Omental fat pad (tissue), 3 donors: ENCODE measurements at regions not wholly inside any gene's neighbourhood (a gene's known extent, or its start where the extent isn't known, plus 50 kb on each side); places are given as distances from the start of the nearest gene placed in this dataset.

Source experiments
- ATAC-seq: fragments of 150-250 bp; one replicate; pipeline ENCODE4 v1.9.1; 2016; ENCODE audit warnings: mild to moderate bottlenecking, moderate library complexity; ENCODE audit not compliant: low FRiP score
- DNase-seq: peaks from one replicate; pipeline ENCODE4 v3.0.0-alpha.2; 2019; ENCODE audit warnings: low spot score
- CTCF ChIP-seq, 3 donors: fragments of 450-650 bp; IDR thresholded peaks; one replicate each; pipeline ENCODE4 v1.5.1; 2016 to 2017; ENCODE audit warnings: antibody characterized with exemption in 3 of 3, mild to moderate bottlenecking in 3 of 3, moderate library complexity in 2 of 3

GRCh38 chr2:28694364-28694763, 57.3 kb upstream of the PPP1CB start:
- TF ChIP-seq CTCF (IDR thresholded peaks at IDR 0.05) = no peak
- no peak for DNase-seq
- ATAC-seq = no peak

- no peak for TF ChIP-seq CTCF (IDR thresholded peaks at IDR 0.05)
- ATAC-seq = peak; percentile 60
Observed at GRCh38 chr2:28695245-28695647, 56.4 kb upstream of the PPP1CB start.

GRCh38 chr2:28696261-28696660, 55.4 kb upstream of the PPP1CB start:
- no peak for TF ChIP-seq CTCF (IDR thresholded peaks at IDR 0.05)
- ATAC-seq = no peak

More at GRCh38 chr2:28695245-28695647, 56.4 kb upstream of the PPP1CB start:
- DNase-seq = no peak

GRCh38 chr2:28697602-28698149, 54.0 kb upstream of the PPP1CB start:
- DNase-seq = no peak
- no peak for TF ChIP-seq CTCF (IDR thresholded peaks at IDR 0.05)
- ATAC-seq = no peak

More at GRCh38 chr2:28696261-28696660, 55.4 kb upstream of the PPP1CB start:
- DNase-seq = no peak

GRCh38 chr2:28698545-28698944, 53.1 kb upstream of the PPP1CB start:
- TF ChIP-seq CTCF (IDR thresholded peaks at IDR 0.05) = no peak
- no peak for DNase-seq
- no peak for ATAC-seq
